Cardiac septum (tissue), 1 donor: ENCODE measurements at regions not wholly inside any gene's neighbourhood (a gene's known extent, or its start where the extent isn't known, plus 50 kb on each side); places are given as distances from the start of the nearest gene placed in this dataset.

ENCODE experiments used
- DNase-seq: peaks from one replicate; pipeline ENCODE4 v3.0.0-alpha.2; 2020; ENCODE audit warnings: low spot score
- intact Hi-C: fragments of 100-400 bp; cut with DNase I; formaldehyde crosslinking; loops from one replicate; pipeline ENCODE4 v1.14.0; 2022
- donor health status: DM: no; HTN: no; CAD: no.

- intact Hi-C loops, result no loop called here
- no peak for DNase-seq
Measured at GRCh38 chr14:51780741-51781140, 79.7 kb upstream of the GNG2 start.

GRCh38 chr14:51781381-51781780 is 79.0 kb upstream of the GNG2 start:
- no peak for DNase-seq
- intact Hi-C loops, result no loop called here

DNA sequence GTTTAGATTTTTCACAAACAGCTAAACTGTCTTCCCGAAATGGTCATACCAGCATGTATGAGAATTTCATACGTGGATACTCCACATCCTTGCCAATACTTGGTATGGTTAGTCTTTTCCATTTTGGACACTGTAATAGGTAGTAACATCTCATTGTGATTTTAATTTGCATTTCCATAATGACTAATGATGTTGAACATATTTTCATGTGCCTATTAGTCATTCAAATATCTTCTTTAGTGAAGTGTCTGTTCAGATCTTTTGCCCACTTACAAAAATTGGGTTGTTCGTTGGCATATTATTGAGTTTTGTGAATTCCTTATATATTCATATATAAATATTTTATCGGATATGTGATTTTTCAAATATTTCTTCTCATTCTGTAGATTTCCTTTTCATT is 78.0 kb upstream of the GNG2 start:
- intact Hi-C loops, result no loop called here

GRCh38 chr14:51783765-51784164 is 76.6 kb upstream of the GNG2 start:
- intact Hi-C loops, result loop anchor here (2.0 kb wide), 1 partner anchor 195 kb away; no protein-coding TSS in a partner anchor

More for the DNA sequence above, 78.0 kb upstream of the GNG2 start:
- no peak for DNase-seq

GRCh38 chr14:51784466-51784865 is 75.9 kb upstream of the GNG2 start:
- intact Hi-C loops, result loop anchor here (2.0 kb wide), 1 partner anchor 194 kb away; no protein-coding TSS in a partner anchor
- no peak for DNase-seq

More at GRCh38 chr14:51783765-51784164, 76.6 kb upstream of the GNG2 start:
- no peak for DNase-seq

GRCh38 chr14:51786227-51786626 is 74.2 kb upstream of the GNG2 start:
- intact Hi-C loops, result no loop called here
- DNase-seq, result no peak

DNA sequence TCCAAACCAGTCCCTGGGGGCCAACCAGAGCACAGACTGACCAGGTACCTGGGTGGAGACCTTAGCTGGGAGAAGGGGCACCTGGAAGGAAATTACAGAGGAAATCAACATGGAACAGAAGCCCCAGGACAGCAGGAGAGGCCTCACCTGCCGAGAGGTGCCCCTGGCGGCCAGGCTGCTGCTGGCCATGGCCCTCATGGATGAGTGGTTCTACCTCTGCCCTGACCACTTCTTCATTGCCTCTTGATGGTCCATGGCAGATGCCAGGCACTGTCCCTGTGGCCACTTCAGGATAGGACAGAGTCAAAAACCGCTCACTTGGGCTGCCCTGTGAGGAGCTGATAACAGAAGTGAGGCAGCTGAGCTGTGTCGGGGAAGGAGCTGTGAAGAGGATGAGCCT is 73.1 kb upstream of the GNG2 start:
- intact Hi-C loops, result no loop called here
- DNase-seq, result no peak

DNA sequence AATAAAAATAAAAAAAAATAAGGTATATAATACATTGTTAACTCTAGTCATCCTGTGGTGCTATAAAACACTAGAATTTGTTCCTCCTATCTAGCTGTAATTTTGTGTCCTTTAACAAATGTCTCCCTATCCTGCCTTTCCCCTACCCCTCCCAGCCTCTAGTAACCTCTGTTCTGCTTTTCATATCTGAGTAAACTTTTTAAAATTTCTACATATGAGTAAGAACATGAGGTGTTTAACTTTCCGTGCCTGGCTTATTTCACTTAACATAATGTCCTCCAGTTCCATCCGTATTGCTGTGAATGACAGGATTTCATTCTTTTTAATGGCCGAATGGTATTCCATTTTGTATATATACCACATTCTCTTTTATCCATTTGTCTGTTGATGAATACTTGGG is 71.3 kb upstream of the GNG2 start:
- intact Hi-C loops, result no loop called here
- no peak for DNase-seq

GRCh38 chr14:51789596-51789995 is 70.8 kb upstream of the GNG2 start:
- intact Hi-C loops, result no loop called here
- no peak for DNase-seq

- intact Hi-C loops, result no loop called here
- no peak for DNase-seq
Measured at GRCh38 chr14:51792809-51793208, 67.6 kb upstream of the GNG2 start.

- intact Hi-C loops, result no loop called here
- DNase-seq, result no peak
Measured at GRCh38 chr14:51805541-51805940, 54.9 kb upstream of the GNG2 start.

GRCh38 chr14:51806026-51807023 is 54.1 kb upstream of the GNG2 start:
- no peak for DNase-seq
- intact Hi-C loops, result no loop called here

GRCh38 chr14:51807356-51807755 is 53.1 kb upstream of the GNG2 start:
- intact Hi-C loops, result no loop called here
- DNase-seq, result no peak
